ENCODE measurements at regions not wholly inside any gene's neighbourhood (a gene's known extent, or its start where the extent isn't known, plus 50 kb on each side); places are given as distances from the start of the nearest gene placed in this dataset.

GRCh38 chr12:65643171-65643570 is 181.1 kb upstream of the HMGA2 start:
- DNase-seq (ENCODE audit: low read depth, low spot score) = no peak
- H3K4me3 ChIP-seq (ENCODE audit: low read length) = no peak overlapping the region

GRCh38 chr12:65643595-65644386 is 180.5 kb upstream of the HMGA2 start:
- no peak overlapping the region for H3K4me3 ChIP-seq (ENCODE audit: low read length)
- DNase-seq (ENCODE audit: low read depth, low spot score) = no peak

- no peak for DNase-seq (ENCODE audit: low read depth, low spot score)
Measured at GRCh38 chr12:65646127-65646643, 178.1 kb upstream of the HMGA2 start.

GRCh38 chr12:65647074-65647473 is 177.2 kb upstream of the HMGA2 start:
- H3K4me3 ChIP-seq (ENCODE audit: low read length) = no peak overlapping the region
- no peak for DNase-seq (ENCODE audit: low read depth, low spot score)

More at GRCh38 chr12:65646127-65646643, 178.1 kb upstream of the HMGA2 start:
- H3K4me3 ChIP-seq (ENCODE audit: low read length) = no peak overlapping the region

- no peak overlapping the region for H3K4me3 ChIP-seq (ENCODE audit: low read length)
Measured at GRCh38 chr12:65648461-65648860, 175.8 kb upstream of the HMGA2 start.

GRCh38 chr12:65649126-65649525 is 175.2 kb upstream of the HMGA2 start:
- no peak overlapping the region for H3K4me3 ChIP-seq (ENCODE audit: low read length)
- no peak for DNase-seq (ENCODE audit: low read depth, low spot score)

More at GRCh38 chr12:65648461-65648860, 175.8 kb upstream of the HMGA2 start:
- no peak for DNase-seq (ENCODE audit: low read depth, low spot score)

GRCh38 chr12:65651060-65651459 is 173.2 kb upstream of the HMGA2 start:
- no peak overlapping the region for H3K4me3 ChIP-seq (ENCODE audit: low read length)
- DNase-seq (ENCODE audit: low read depth, low spot score) = no peak

GRCh38 chr12:65653321-65653720 is 171.0 kb upstream of the HMGA2 start:
- no peak overlapping the region for H3K4me3 ChIP-seq (ENCODE audit: low read length)

GRCh38 chr12:65653946-65654629 is 170.2 kb upstream of the HMGA2 start:
- H3K4me3 ChIP-seq (ENCODE audit: low read length) = no peak overlapping the region

More at GRCh38 chr12:65653321-65653720, 171.0 kb upstream of the HMGA2 start:
- DNase-seq (ENCODE audit: low read depth, low spot score) = no peak

GRCh38 chr12:65655074-65655493 is 169.2 kb upstream of the HMGA2 start:
- DNase-seq (ENCODE audit: low read depth, low spot score) = no peak
- H3K4me3 ChIP-seq (ENCODE audit: low read length) = no peak overlapping the region

More at GRCh38 chr12:65653946-65654629, 170.2 kb upstream of the HMGA2 start:
- no peak for DNase-seq (ENCODE audit: low read depth, low spot score)

- no peak for DNase-seq (ENCODE audit: low read depth, low spot score)
- H3K4me3 ChIP-seq (ENCODE audit: low read length) = no peak overlapping the region
Measured at GRCh38 chr12:65656156-65656882, 168.0 kb upstream of the HMGA2 start.

- peak; percentile 64 for DNase-seq (ENCODE audit: low read depth, low spot score)
Measured at GRCh38 chr12:65656891-65657351, 167.4 kb upstream of the HMGA2 start.

GRCh38 chr12:65657635-65658034 is 166.6 kb upstream of the HMGA2 start:
- DNase-seq (ENCODE audit: low read depth, low spot score) = no peak
- no peak overlapping the region for H3K4me3 ChIP-seq (ENCODE audit: low read length)

More at GRCh38 chr12:65656891-65657351, 167.4 kb upstream of the HMGA2 start:
- H3K4me3 ChIP-seq (ENCODE audit: low read length) = no peak overlapping the region

GRCh38 chr12:65658360-65658759 is 165.9 kb upstream of the HMGA2 start:
- DNase-seq (ENCODE audit: low read depth, low spot score) = no peak

GRCh38 chr12:65659681-65660080 is 164.6 kb upstream of the HMGA2 start:
- DNase-seq (ENCODE audit: low read depth, low spot score) = no peak
- H3K4me3 ChIP-seq (ENCODE audit: low read length) = no peak overlapping the region

More at GRCh38 chr12:65658360-65658759, 165.9 kb upstream of the HMGA2 start:
- H3K4me3 ChIP-seq (ENCODE audit: low read length) = no peak overlapping the region

GRCh38 chr12:65660096-65660495 is 164.2 kb upstream of the HMGA2 start:
- DNase-seq (ENCODE audit: low read depth, low spot score) = peak; percentile 63
- H3K4me3 ChIP-seq (ENCODE audit: low read length) = no peak overlapping the region

- no peak for DNase-seq (ENCODE audit: low read depth, low spot score)
Measured at GRCh38 chr12:65660836-65661235, 163.4 kb upstream of the HMGA2 start.

GRCh38 chr12:65662590-65662989 is 161.7 kb upstream of the HMGA2 start:
- no peak for DNase-seq (ENCODE audit: low read depth, low spot score)
- H3K4me3 ChIP-seq (ENCODE audit: low read length) = no peak overlapping the region

More at GRCh38 chr12:65660836-65661235, 163.4 kb upstream of the HMGA2 start:
- no peak overlapping the region for H3K4me3 ChIP-seq (ENCODE audit: low read length)

- no peak for DNase-seq (ENCODE audit: low read depth, low spot score)
- H3K4me3 ChIP-seq (ENCODE audit: low read length) = no peak overlapping the region
Measured at GRCh38 chr12:65663097-65663496, 161.2 kb upstream of the HMGA2 start.

All from Jurkat, Clone E6-1 (cell line).